Osteoblast (primary cell): ENCODE measurements at regions not wholly inside any gene's neighbourhood (a gene's known extent, or its start where the extent isn't known, plus 50 kb on each side); places are given as distances from the start of the nearest gene placed in this dataset.
A peak's percentile ranks its signal among the peaks of the same experiment; 100 is the strongest.

Source experiments
- DNase-seq: peaks from one replicate; pipeline ENCODE4 v3.0.0; 2011; ENCODE audit warnings: low spot score, mixed read lengths; ENCODE audit not compliant: insufficient read length; ENCODE audit errors: missing footprints
- H2AFZ ChIP-seq: 2 replicates; pipeline ENCODE4 v1.6.0; 2011; ENCODE audit warnings: mild to moderate bottlenecking, low read length
- H3K27ac ChIP-seq: 2 replicates; pipeline ENCODE4 v1.5.1; 2011; ENCODE audit warnings: mild to moderate bottlenecking, low read depth, low read length, moderate library complexity
- H3K27me3 ChIP-seq: 2 replicates; pipeline ENCODE4 v1.6.0; 2012; ENCODE audit warnings: mild to moderate bottlenecking, control low read depth, inconsistent platforms, low read length, moderate library complexity; ENCODE audit not compliant: insufficient read depth
- H3K36me3 ChIP-seq: 2 replicates; pipeline ENCODE4 v1.5.1; 2011; ENCODE audit warnings: mild to moderate bottlenecking, low read length, control low read depth, moderate library complexity; ENCODE audit not compliant: insufficient read depth
- H3K4me1 ChIP-seq: 2 replicates; pipeline ENCODE4 v1.5.1; 2011; ENCODE audit warnings: mild to moderate bottlenecking, low read length, control low read depth, moderate library complexity; ENCODE audit not compliant: insufficient read depth
- H3K4me2 ChIP-seq: 2 replicates; pipeline ENCODE4 v1.6.0; 2011; ENCODE audit warnings: mild to moderate bottlenecking, low read length; ENCODE audit not compliant: insufficient read depth
- H3K4me3 ChIP-seq: fragments of 200-600 bp; sonication (generic); 3 replicates; pipeline ENCODE4 v1.5.1; 2012; ENCODE audit warnings: mild to moderate bottlenecking, low read length, inconsistent platforms; ENCODE audit not compliant: insufficient read depth
- H3K79me2 ChIP-seq: 2 replicates; pipeline ENCODE4 v1.6.0; 2012; ENCODE audit warnings: mild to moderate bottlenecking, low read length, control low read depth, inconsistent platforms; ENCODE audit not compliant: insufficient read depth
- H3K9me3 ChIP-seq: 2 replicates; pipeline ENCODE4 v1.5.1; 2011; ENCODE audit warnings: low read depth, low read length, control low read depth
- H4K20me1 ChIP-seq: 2 replicates; pipeline ENCODE4 v1.6.0; 2012; ENCODE audit warnings: mild to moderate bottlenecking, low read length, control low read depth; ENCODE audit not compliant: insufficient read depth
- TF ChIP-seq, protein P1 (sequence below): IDR thresholded peaks from 2 replicates; pipeline ENCODE4 v1.5.1; 2011; ENCODE audit warnings: mild to moderate bottlenecking, low read depth, low read length, moderate library complexity; ENCODE audit errors: extremely low read depth

DNA sequence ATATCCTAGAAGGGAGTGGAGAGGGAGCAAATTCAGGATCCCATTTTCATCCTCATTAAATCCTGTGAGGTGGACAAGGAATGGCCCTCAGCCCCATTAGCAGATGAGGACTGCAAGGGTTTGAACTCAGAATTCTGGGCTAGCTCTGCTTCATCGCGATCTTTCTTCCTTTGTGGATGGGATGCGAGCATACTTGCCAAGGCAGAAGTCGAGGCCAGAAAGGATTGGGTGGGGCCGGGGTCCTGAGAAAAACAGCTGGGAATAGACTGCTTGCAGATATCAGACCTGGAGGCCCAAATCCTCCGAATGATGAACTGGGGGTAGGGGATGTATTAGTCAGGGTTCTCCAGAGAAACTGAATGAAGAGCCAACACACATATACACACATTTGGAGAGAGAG, 179.0 kb downstream of the CHST1 start:
- peaks cover 32% of the 10 kb centered on the region for H3K27me3 ChIP-seq
- H3K36me3 ChIP-seq, result no peaks in the 10 kb centered on the region
- no peak overlapping the region for H2AFZ ChIP-seq
- no peaks in the 10 kb centered on the region for H4K20me1 ChIP-seq
- H3K4me2 ChIP-seq, result no peak overlapping the region
- no peak for DNase-seq
- H3K4me3 ChIP-seq, result no peak overlapping the region
- TF ChIP-seq, protein P1, sequence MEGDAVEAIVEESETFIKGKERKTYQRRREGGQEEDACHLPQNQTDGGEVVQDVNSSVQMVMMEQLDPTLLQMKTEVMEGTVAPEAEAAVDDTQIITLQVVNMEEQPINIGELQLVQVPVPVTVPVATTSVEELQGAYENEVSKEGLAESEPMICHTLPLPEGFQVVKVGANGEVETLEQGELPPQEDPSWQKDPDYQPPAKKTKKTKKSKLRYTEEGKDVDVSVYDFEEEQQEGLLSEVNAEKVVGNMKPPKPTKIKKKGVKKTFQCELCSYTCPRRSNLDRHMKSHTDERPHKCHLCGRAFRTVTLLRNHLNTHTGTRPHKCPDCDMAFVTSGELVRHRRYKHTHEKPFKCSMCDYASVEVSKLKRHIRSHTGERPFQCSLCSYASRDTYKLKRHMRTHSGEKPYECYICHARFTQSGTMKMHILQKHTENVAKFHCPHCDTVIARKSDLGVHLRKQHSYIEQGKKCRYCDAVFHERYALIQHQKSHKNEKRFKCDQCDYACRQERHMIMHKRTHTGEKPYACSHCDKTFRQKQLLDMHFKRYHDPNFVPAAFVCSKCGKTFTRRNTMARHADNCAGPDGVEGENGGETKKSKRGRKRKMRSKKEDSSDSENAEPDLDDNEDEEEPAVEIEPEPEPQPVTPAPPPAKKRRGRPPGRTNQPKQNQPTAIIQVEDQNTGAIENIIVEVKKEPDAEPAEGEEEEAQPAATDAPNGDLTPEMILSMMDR, result no peak
- no peaks in the 10 kb centered on the region for H3K79me2 ChIP-seq
- H3K27ac ChIP-seq, result no peak overlapping the region
- no peaks in the 10 kb centered on the region for H3K9me3 ChIP-seq
- no peaks in the 10 kb centered on the region for H3K4me1 ChIP-seq

- Histone ChIP-seq H3K4me3 (no peak overlapping the region), H4K20me1 (no peaks in the 10 kb centered on the region), H3K36me3 (no peaks in the 10 kb centered on the region), H3K9me3 (no peaks in the 10 kb centered on the region), H3K79me2 (no peaks in the 10 kb centered on the region), H3K4me2 (no peak overlapping the region), H3K27me3 (peaks cover 31% of the 10 kb centered on the region), H3K27ac (no peak overlapping the region), H3K4me1 (no peaks in the 10 kb centered on the region), H2AFZ (no peak overlapping the region)
- TF ChIP-seq, protein P1, result peak; percentile 25
- no peak for DNase-seq
Measured at GRCh38 chr11:45485070-45485707, 180.2 kb downstream of the CHST1 start.

GRCh38 chr11:45484326-45484883, 181.0 kb downstream of the CHST1 start:
- Histone ChIP-seq H3K4me3 (no peak overlapping the region), H3K9me3 (no peaks in the 10 kb centered on the region), H3K4me1 (no peaks in the 10 kb centered on the region), H3K79me2 (no peaks in the 10 kb centered on the region), H3K27ac (no peak overlapping the region), H4K20me1 (no peaks in the 10 kb centered on the region), H3K27me3 (peaks cover 35% of the 10 kb centered on the region), H2AFZ (no peak overlapping the region), H3K36me3 (no peaks in the 10 kb centered on the region), H3K4me2 (no peak overlapping the region)
- TF ChIP-seq, protein P1, result no peak
- no peak for DNase-seq

DNA sequence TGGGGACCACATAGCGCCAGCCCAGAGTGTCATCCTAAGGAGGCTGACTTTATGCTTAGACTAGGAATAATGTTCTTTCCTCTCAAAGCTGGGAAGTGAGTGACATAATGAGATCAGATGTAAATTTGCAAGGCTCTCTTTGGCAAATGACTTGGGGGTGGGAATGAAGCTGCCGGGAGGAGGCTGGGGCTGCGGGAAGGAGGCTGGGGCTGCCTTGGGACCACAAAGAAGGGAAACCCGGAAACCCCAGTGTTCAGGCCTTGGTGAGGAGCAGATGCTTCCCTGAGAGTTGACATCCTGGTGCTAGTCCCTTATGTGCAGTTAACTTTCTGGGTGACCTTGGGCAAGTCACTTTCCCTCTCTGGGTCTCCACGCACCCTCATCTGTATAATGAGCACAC, 182.0 kb downstream of the CHST1 start:
- Histone ChIP-seq H3K27me3 (peaks cover 37% of the 10 kb centered on the region), H4K20me1 (no peaks in the 10 kb centered on the region), H3K4me1 (no peaks in the 10 kb centered on the region), H3K9me3 (no peaks in the 10 kb centered on the region), H3K4me2 (no peak overlapping the region), H3K36me3 (no peaks in the 10 kb centered on the region), H3K4me3 (no peak overlapping the region), H3K27ac (no peak overlapping the region), H3K79me2 (no peaks in the 10 kb centered on the region), H2AFZ (no peak overlapping the region)
- TF ChIP-seq, protein P1, result no peak
- no peak for DNase-seq
